ENCODE measurements at regions not wholly inside any gene's neighbourhood (a gene's known extent, or its start where the extent isn't known, plus 50 kb on each side); places are given as distances from the start of the nearest gene placed in this dataset.

GRCh38 chr9:88071331-88071730, 66.9 kb downstream of the SPATA31C2 start:
- DNase-seq (no peak), ATAC-seq (ENCODE audit: poor library complexity) (no peak)
- H3K9me3 ChIP-seq (ENCODE audit: control insufficient read depth in 1 of 2, insufficient read depth in 1 of 2, low read length in 2 of 2) = peaks cover 0 to 5% of the 10 kb centered on the region in 2 experiments
- intact Hi-C loops (cut with DNase I, micrococcal nuclease) = no loop called here
- Mint-ChIP-seq H3K36me3 (ENCODE audit: low read depth) (no peaks in the 10 kb centered on the region), H3K27me3 (peaks cover 75% of the 10 kb centered on the region), H3K9me3 (no peaks in the 10 kb centered on the region), H3K27ac (no peak overlapping the region), H3K4me1 (ENCODE audit: low read depth) (peaks cover 9% of the 10 kb centered on the region), H3K4me3 (no peak overlapping the region)
- peaks cover 14 to 16% of the 10 kb centered on the region in 2 experiments for H3K27me3 ChIP-seq (ENCODE audit: control insufficient read depth in 1 of 2, insufficient read depth in 2 of 2, low read length in 2 of 2)
- peaks cover 6% of the 10 kb centered on the region for H3K4me1 ChIP-seq (ENCODE audit: insufficient read depth, low read length)
- H3K27ac ChIP-seq (ENCODE audit: low read depth in 1 of 2, low read length in 2 of 2) = no peak overlapping the region
- H3K36me3 ChIP-seq (ENCODE audit: insufficient read depth, low read length) = no peaks in the 10 kb centered on the region
- POLR2A ChIA-PET = no interaction called here
- no peak overlapping the region for H3K4me3 ChIP-seq (ENCODE audit: low read length)
- TF ChIP-seq CTCF (IDR thresholded peaks at IDR 0.05) = no peak
- CTCF ChIA-PET = no interaction called here

GRCh38 chr9:88065619-88066018, 72.7 kb downstream of the SPATA31C2 start:
- Histone ChIP-seq H3K36me3 (ENCODE audit: insufficient read depth, low read length) (no peaks in the 10 kb centered on the region), H3K4me3 (ENCODE audit: low read length) (no peak overlapping the region), H3K4me1 (ENCODE audit: insufficient read depth, low read length) (no peaks in the 10 kb centered on the region), H3K9me3 (ENCODE audit: control insufficient read depth in 1 of 2, insufficient read depth in 1 of 2, low read length in 2 of 2) (no peaks in the 10 kb centered on the region), H3K27ac (ENCODE audit: low read depth in 1 of 2, low read length in 2 of 2) (no peak overlapping the region), H3K27me3 (ENCODE audit: control insufficient read depth in 1 of 2, insufficient read depth in 2 of 2, low read length in 2 of 2) (peaks cover 0 to 7% of the 10 kb centered on the region in 2 experiments)
- Mint-ChIP-seq H3K36me3 (ENCODE audit: low read depth) (no peaks in the 10 kb centered on the region), H3K27me3 (peaks cover 31% of the 10 kb centered on the region), H3K4me1 (ENCODE audit: low read depth) (no peaks in the 10 kb centered on the region), H3K27ac (no peak overlapping the region), H3K4me3 (no peak overlapping the region), H3K9me3 (no peaks in the 10 kb centered on the region)
- TF ChIP-seq CTCF (IDR thresholded peaks at IDR 0.05) = no peak
- POLR2A ChIA-PET = no interaction called here
- CTCF ChIA-PET = no interaction called here
- DNase-seq (no peak), ATAC-seq (ENCODE audit: poor library complexity) (no peak)
- intact Hi-C loops (cut with DNase I, micrococcal nuclease) = no loop called here

GRCh38 chr9:88064554-88064953, 73.7 kb downstream of the SPATA31C2 start:
- no peaks in the 10 kb centered on the region for H3K36me3 Mint-ChIP-seq (ENCODE audit: low read depth)
- Histone ChIP-seq H3K36me3 (ENCODE audit: insufficient read depth, low read length) (no peaks in the 10 kb centered on the region), H3K27me3 (ENCODE audit: control insufficient read depth in 1 of 2, insufficient read depth in 2 of 2, low read length in 2 of 2) (peaks cover 0 to 7% of the 10 kb centered on the region in 2 experiments), H3K4me3 (ENCODE audit: low read length) (no peak overlapping the region), H3K4me1 (ENCODE audit: insufficient read depth, low read length) (no peaks in the 10 kb centered on the region), H3K9me3 (ENCODE audit: control insufficient read depth in 1 of 2, insufficient read depth in 1 of 2, low read length in 2 of 2) (no peaks in the 10 kb centered on the region), H3K27ac (ENCODE audit: low read depth in 1 of 2, low read length in 2 of 2) (no peak overlapping the region)
- H3K27ac Mint-ChIP-seq = no peak overlapping the region
- ATAC-seq (ENCODE audit: poor library complexity) (no peak), DNase-seq (no peak)
- H3K4me1 Mint-ChIP-seq (ENCODE audit: low read depth) = no peaks in the 10 kb centered on the region
- intact Hi-C loops (cut with DNase I, micrococcal nuclease) = no loop called here
- ChIA-PET POLR2A (interaction anchor here (0.5 kb wide), 1 partner anchor 70 kb away, joined by 3 read pairs; no protein-coding TSS in a partner anchor), CTCF (no interaction called here)
- H3K27me3 Mint-ChIP-seq = peaks cover 20% of the 10 kb centered on the region
- no peak for TF ChIP-seq CTCF (IDR thresholded peaks at IDR 0.05)
- no peaks in the 10 kb centered on the region for H3K9me3 Mint-ChIP-seq
- no peak overlapping the region for H3K4me3 Mint-ChIP-seq

Measured in CD4-positive, alpha-beta T cell (primary cell).